GM18498 (cell line): ENCODE measurements at regions not wholly inside any gene's neighbourhood (a gene's known extent, or its start where the extent isn't known, plus 50 kb on each side); places are given as distances from the start of the nearest gene placed in this dataset.
"Not testable (repeated sequence)": the region's sequence is repeated elsewhere in the genome, so short reads cannot be mapped to it uniquely, and the experiment has no call there.

Experiments
- ATAC-seq: cut with Tn5 transposase; IDR thresholded peaks from one replicate; pipeline ENCODE4 v1.9.1; 2021; ENCODE audit warnings: mild to moderate bottlenecking, moderate library complexity; ENCODE audit not compliant: unreplicated experiment

DNA sequence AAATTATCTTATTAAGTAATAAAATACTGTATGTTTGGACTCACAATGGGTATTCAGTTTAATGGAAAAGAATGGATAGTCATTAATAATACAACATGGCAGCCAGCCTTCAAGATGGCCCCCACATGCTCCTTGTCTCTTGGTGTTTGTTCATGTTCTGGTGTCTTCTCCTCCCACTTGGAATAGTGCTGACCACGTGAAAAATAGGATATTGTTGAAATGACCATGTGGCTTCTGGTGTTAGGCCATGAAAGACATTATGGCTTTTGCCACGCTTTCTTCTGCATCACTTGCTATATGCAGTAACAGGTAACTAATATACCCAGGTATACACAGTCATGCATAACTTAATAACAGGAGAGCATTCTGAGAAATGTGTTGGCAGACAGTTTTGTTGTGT, 341.0 kb downstream of the KCNJ2 start:
- no peak for ATAC-seq

DNA sequence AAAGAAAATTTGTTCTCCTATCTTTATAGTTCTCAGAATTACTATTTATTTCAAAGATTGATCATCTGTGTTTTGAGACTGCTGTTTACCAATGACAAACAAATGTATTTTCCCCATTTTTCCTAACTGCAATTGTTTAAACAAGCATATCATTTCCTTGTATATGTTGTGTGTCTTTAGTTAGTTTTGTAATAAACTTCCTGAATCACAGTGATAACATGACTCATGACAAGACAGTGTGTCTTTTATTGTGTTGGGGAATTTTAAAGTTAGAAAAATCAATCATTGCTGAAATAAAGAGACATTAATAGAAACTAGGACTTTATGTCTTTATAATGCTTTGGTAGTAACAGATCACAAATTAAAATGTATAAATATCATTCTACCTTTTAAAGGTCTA, 348.5 kb downstream of the KCNJ2 start:
- ATAC-seq: no peak

DNA sequence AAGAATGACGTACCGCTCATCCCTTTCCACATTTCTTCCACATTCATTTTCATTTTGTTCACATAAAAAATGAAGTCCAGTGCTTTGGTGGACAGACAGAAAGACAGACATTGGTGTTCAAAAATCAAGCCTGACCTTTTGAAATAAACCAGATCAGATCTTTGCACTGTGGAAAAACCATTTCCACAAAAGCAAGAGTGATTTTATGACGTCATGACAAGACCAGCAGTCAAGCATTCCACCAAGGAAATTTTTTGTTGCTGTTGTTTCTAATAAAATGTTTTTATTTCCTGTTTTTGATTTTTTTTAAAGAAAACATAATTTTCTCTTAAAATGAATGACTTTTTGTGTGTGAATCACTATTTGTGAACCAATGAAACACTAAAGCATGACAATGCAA, 350.0 kb downstream of the KCNJ2 start:
- ATAC-seq: no peak

DNA sequence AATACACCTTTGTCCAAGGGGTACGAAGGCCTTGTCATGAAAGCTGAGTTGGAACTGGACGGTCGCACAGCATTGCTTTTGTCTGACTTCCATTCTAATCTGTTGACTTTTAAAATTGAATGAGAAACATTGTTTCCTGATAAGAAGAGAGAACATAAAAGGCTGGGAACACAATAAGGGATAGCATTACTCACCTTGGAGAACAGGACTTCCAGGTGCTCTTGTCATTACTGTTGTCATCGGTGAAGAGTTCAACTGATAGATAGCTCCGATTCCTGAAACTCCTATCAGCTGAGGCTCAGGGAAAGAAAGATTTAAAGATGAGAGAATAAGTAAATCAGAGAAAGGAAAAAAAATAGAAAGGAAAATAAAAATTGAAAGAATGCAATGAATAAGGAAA, 351.1 kb downstream of the KCNJ2 start:
- ATAC-seq: no peak

DNA sequence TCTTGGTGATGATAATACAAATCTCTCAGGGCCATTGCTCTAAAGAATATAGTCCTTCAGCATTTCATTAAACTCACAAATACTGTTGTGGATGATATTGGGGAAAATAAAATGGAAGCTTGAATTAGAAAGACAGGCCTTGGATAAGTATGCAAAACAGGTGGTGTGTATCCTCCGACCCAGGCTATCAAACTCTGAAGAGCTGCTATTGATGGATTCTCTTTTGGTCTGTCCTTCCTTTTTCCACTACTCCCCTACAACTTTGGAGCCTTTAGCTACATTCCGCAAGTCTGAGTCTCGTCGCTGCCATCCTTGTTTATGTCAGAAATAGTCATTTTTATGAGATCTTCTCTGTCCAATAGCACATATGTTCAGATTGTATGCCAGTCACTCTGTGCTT, 351.6 kb downstream of the KCNJ2 start:
- ATAC-seq: no peak

DNA sequence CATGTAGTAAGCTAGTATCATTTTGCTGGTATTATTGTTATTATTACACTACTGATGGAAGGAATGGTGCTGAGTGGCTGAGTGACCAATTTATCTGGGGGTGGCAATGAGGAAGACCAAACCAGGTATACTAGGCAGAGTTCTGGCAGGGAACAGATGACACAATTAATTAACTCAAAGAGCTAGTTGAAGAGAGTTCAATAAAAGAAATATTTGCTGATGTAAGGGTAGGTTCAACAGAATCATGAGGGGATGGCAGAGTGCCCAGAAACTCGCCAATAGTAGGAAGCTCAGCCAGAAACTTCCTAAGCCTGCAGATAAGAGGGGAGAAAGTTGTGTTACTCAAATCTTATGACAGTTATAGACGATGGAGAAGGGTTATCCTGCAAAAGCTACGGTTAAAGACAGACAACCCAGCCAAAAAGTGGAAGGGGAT, 352.5 kb downstream of the KCNJ2 start:
- no peak for ATAC-seq

DNA sequence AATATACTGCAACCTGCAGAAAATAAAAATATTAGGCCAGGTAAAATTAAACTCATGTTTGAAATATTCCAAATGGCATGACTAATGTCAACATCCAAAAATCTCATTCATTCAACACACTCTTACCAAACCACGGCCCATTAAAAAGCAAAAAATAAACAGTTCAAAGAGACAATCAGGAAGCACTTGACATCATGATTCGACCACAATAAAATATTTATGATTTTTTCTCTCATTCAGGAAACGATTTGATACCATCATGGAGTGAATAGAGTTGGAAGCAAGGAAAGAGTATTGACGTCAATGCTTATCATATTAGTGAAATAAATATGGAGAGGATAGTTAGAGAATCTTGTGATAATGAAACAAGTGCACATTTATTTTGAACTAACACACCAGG, 354.1 kb downstream of the KCNJ2 start:
- ATAC-seq: no peak

DNA sequence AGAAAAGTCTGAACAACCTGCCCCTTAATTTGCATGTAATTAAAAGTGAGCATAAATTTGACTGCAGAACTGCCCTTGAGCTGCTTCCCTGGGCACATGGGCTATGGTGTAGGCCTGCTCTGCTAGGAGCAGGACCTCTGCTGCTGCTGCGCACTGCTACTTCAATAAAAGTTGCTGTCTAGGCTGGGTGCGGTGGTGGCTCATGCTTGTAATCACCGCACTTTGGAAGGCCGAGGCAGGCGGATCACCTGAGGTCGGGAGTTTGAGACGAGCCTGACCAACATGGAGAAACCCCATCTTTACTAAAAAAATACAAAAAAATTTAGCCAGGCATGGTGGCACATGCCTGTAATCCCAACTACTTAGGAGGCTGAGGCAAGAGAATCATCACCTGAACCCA, 355.7 kb downstream of the KCNJ2 start:
- ATAC-seq: not testable (repeated sequence)

DNA sequence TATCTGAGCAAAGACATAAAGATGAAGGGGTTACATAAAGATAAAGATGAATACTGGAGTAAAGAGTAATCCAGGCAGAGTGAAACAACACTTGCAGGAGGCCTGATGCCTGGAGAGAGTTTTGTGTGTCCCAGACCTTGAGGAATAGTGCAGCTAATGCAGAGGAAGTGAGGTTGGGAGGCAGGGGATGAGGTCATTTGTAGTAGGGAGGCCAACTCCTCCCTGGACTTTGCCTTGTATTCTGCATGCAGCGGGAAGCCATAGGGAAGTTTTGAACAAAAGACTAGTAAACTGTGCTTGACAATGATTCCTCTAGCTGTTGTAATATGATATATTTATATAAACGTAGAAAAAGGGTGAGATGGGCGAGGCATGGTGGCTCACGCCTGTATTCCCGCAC, 356.6 kb downstream of the KCNJ2 start:
- no peak for ATAC-seq

DNA sequence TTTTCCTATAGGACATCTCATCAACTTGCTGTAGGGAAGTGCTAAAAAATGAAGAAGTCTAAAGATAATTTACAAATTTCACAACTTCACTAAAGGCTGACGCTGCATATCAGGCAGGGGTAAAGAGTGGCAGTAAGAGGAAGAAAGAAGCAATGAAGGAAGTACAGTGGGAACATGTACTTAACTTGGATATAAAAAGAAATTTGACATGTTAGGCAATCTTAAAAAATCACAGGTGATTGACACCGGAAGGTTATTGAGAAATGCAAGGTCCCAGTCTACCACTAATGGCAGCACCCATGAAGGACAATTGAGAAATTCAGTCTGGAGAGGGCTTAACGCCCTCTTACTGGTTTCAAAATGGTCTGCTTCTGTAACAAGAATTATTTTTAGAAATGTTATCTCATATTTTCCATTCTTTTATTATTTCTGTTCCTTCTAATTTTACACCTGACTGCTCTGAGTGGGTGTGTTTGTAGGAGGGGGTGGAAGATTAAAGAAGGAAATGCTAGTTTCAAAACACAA, 358.1 kb downstream of the KCNJ2 start:
- ATAC-seq: no peak

DNA sequence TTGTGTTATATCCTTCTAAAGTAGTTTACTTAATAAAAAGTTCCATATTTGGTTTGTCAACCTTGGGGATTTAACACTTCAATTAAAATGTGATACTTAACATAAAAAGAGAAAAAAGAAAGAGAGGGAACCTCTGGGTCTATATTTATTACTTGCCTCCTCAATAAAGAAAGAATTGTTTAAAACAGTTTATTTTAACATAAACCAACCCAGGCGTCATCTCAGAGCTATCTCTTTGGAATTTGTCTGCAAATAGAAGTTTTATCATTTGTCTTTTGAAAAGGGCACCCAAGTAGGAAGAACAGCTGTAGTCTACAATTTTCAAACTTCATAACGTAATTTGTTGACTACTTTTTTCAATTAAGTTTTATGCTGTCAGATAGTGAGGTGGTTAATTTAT, 364.1 kb downstream of the KCNJ2 start:
- no peak for ATAC-seq

DNA sequence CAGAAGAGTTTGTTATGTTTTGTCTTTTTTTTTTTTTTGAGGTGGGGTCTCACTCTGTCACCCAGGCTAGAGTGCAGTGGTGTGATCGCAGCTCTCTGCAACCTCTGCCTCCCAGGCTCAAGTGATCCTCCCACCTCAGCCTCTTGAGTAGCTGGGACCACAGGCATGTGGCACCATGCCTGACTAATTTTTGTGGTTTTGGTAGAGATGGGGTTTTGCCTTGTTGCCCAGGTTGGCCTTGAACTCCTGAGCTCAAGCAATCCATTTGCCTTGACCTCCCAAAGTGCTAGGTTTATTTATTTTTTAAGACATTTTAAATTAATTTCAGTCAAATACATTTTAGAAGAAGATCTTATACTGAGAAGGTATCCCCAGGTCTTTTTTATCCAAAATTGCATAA, 366.7 kb downstream of the KCNJ2 start:
- ATAC-seq: no peak

DNA sequence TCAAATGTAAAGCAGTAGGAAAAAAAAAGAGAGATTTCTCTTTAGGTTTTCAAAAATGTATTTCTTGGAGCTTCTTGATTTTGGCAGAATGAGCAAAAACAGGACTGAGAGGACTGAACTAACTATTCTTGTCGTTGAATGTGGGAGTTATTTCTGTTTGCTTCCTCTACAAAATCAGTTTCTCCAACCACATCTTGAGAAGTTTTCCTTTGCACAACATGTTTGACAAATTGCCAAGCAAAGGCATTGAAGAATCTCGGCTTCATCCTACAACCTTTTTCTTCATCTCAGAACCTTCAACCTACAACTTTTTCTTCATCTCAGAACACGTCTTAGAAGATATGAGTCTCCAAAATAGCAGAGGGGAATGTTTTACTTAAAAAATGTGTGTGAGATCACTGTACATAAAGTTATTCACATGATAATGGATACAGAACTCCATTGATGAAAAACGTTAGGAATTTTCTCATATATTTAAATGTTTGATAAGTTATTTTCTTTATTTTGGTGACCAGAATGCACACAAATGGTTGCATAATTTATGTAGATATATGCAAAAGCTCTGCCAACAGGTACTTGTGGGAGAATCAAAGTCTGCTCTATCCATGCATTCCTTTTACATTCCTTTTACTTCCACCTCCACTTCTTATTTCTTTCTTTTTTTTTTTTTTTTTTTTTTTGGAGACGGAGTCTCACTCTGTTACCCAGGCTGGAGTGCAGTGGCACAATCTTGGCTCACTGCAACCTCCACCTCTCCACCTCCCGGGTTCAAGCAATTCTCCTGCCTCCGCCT, 370.0 kb downstream of the KCNJ2 start:
- ATAC-seq: no peak

DNA sequence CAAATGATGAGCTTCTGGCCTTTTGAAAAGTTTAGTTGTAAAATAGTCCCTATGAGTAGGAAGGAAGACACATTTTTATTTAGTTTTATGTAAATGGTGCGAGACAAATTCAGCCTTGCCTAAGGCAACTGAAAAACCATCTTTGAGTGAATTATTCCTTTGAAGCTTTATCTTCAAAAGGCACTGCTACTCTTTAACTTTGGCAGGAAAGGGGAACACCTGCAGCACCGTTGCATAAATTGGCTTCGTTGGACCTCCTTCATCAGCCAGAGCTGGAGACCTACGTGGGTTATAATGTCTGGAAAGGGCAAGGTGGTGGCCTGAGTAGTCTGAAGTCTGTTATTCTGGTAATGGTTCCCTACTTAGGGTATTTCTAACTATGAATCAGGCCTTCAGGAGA, 373.5 kb downstream of the KCNJ2 start:
- ATAC-seq: no peak

DNA sequence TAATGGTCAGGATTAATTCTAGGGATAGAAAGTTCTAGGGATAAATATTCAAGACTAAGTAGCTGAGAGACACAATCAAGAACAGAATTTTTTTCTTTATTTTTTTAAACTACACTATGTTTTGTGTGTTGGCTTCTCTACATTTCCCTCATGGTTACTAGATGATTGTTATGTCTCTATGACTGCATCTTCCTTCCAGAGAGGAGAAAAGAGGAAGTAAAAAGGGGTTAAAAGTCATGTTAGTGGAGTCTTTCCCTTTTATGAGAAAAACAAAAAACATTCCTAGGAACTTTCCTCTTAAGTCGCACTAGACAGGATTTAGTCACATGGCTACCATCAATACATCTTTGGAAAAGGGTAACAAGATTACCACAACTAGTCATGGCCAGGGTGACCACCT, 375.0 kb downstream of the KCNJ2 start:
- no peak for ATAC-seq

DNA sequence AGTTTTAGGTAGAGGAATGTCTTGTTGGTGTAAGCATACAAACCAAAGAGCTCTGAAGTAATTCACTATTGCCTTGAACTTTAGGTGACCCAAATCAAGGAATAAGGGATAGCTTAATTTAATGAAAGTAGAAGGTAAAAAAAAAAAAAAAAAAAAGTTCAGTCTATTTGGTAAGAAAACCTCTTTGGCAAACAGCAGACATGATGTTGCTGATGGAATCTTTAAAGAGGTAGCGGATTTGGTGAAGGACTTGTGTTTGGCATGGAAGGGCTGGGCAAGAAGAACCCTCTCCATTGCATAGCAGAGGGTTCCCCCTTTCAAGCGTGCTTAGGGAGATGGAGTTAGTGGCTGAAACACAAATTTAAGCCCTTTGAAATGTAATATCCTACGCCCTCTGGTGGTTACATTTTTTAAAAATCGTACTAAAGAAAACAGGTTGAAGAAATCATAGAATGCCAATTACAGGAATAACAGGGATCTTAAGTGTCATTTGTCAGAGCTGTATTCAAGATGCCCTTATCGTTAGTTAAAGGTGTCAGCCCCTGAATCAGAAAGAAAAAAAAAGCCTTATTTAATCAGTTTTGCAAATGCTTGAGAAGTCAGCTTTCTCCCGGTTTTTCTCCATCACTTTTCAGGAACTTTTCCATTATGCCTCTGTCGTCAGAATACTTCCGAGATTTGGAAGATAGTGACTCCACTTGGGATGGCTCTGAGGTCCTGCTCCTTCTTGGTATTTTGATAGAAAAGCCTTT, 383.1 kb downstream of the KCNJ2 start:
- no peak for ATAC-seq

DNA sequence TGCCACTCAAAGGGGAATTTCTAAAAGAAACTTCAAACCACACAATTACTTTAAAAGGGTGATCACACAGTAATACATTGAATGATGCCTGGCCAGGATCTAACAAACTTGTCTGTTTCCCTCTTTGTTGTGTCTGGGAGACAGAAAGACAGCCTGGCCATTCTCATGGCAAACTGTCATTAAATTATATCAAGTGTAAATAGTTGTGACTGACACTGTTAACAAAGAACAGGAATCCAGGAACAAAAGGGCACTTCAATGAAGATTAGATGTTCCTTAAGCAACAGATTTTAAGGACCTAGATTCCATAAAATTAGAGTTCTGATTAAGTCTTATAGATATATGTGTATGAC, 383.6 kb downstream of the KCNJ2 start:
- no peak for ATAC-seq

DNA sequence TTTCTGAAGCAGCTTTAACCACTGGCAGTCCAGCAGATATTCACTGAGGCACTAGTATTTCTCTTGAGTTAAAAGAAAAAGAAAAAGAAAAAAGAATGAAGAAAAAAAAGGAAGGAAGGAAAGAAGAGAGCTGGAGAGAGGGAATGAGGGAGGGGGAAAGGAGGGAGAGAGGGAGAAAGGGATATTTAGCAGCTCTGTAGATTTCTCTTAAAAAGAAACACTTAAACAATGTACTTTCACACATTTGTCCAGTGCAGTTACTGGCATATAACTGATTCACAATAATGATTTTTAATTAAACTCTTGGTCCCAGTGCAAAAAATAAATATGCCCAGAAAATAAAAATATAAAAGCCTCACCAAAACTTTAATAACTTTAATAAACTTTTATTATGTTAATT, 386.4 kb downstream of the KCNJ2 start:
- no peak for ATAC-seq

DNA sequence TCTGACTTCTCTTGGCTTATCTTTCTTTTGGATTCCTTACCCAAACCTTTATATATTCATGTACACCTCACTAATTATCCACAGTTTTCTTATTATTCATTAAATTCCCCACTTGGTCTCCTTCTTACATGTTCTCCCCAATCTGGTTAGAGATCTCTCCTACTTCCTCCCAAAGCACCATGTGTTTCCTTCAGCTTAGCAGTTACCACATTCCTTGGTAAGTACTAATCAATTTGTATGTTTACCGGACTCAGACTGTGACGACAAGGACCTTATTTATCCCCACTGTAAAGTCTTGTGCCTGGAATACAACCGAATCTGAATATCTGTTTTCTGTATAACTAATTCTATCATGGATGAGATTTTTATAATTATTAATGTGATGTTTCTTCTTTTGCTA, 389.5 kb downstream of the KCNJ2 start:
- no peak for ATAC-seq

DNA sequence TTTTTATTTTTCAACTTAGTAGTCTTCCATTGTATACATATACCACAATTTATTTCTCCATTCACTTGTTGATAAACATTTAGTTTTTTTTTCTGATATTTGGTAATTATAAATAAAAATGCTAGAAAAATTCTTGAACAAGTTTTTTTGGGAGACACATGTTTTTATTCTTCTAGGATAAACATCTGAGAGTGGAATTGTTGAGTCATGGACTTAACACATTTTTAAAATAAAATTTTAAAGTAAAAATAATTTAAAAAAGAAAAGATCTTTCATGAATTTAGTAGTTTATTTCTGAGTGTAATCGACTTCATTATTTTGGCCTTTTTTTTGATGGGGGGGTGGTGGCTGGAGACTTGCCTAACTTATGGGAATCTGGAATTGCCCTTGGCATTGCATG, 391.1 kb downstream of the KCNJ2 start:
- no peak for ATAC-seq

DNA sequence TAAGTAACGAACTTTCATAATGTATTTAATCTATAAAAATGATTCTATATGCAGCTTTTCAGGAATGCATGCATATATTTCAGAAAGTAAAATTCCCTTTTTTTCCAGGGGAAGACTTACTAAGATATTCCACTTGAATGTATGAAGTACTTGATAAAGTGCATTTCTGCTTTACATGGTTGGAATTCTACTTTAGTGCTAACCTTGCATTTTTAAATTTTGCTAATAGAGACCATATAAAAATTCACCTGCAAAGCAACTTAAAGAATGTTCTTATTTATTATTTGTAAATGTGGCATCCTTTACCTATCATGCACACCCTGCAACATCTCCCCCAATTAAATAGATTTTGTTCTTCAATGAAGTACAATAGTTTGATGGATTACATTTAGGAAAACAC, 392.8 kb downstream of the KCNJ2 start:
- ATAC-seq: no peak

DNA sequence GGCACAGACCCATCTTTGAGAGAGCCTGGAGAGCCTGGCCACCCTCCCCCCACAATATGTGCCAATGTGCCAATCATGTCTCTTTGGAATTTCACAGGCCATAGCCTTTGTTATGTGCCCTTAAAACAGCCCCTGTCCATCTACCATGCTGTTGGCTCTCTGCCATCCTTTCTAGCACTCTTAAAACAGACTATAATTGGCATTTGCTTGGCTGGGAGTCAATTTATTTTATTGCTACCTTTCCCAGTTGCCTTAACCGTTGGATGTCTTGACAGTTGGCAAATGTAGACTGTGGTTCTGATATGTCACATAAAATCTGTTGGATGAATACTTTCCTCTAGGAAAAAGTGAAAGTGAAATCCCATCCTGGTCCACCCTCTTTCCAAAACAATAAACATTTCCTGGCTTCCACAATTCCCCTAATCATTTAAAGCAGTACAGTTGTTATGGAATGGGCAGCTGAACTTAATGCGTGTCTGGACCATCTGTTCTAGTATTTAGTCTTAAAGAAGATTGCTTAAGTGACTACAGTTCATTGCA, 394.0 kb downstream of the KCNJ2 start:
- ATAC-seq: no peak
